ENCODE measurements at regions not wholly inside any gene's neighbourhood (a gene's known extent, or its start where the extent isn't known, plus 50 kb on each side); places are given as distances from the start of the nearest gene placed in this dataset.

- Histone ChIP-seq H3K9me3 (ENCODE audit: control insufficient read depth, insufficient read depth, low read length) (no peaks in the 10 kb centered on the region), H3K4me3 (ENCODE audit: low read depth, low read length) (no peak overlapping the region), H3K27me3 (ENCODE audit: control insufficient read depth, insufficient read depth, low read length) (no peaks in the 10 kb centered on the region), H3K27ac (ENCODE audit: low read depth, low read length) (no peak overlapping the region), H3K4me1 (ENCODE audit: control insufficient read depth, insufficient read depth, low read length) (peaks cover 7% of the 10 kb centered on the region; the same call in 1 of the 2 replicates), H3K36me3 (ENCODE audit: control insufficient read depth, insufficient read depth, low read length) (no peaks in the 10 kb centered on the region), H3K9ac (ENCODE audit: low read depth, low read length) (no peak overlapping the region)
Measured at GRCh38 chr7:42617071-42617765, 294.7 kb downstream of the C7orf25 start.

GRCh38 chr7:42614636-42615035, 297.2 kb downstream of the C7orf25 start:
- Histone ChIP-seq H3K9ac (ENCODE audit: low read depth, low read length) (no peak overlapping the region), H3K27me3 (ENCODE audit: control insufficient read depth, insufficient read depth, low read length) (no peaks in the 10 kb centered on the region), H3K4me3 (ENCODE audit: low read depth, low read length) (no peak overlapping the region), H3K9me3 (ENCODE audit: control insufficient read depth, insufficient read depth, low read length) (no peaks in the 10 kb centered on the region), H3K27ac (ENCODE audit: low read depth, low read length) (no peak overlapping the region), H3K4me1 (ENCODE audit: control insufficient read depth, insufficient read depth, low read length) (peaks cover 7% of the 10 kb centered on the region; the same call in 1 of the 2 replicates), H3K36me3 (ENCODE audit: control insufficient read depth, insufficient read depth, low read length) (no peaks in the 10 kb centered on the region)

- H3K36me3 ChIP-seq (ENCODE audit: control insufficient read depth, insufficient read depth, low read length), result no peaks in the 10 kb centered on the region
- no peak overlapping the region for H3K4me3 ChIP-seq (ENCODE audit: low read depth, low read length)
- no peak overlapping the region for H3K27ac ChIP-seq (ENCODE audit: low read depth, low read length)
- H3K9me3 ChIP-seq (ENCODE audit: control insufficient read depth, insufficient read depth, low read length), result no peaks in the 10 kb centered on the region
- no peak overlapping the region for H3K9ac ChIP-seq (ENCODE audit: low read depth, low read length)
- no peaks in the 10 kb centered on the region for H3K4me1 ChIP-seq (ENCODE audit: control insufficient read depth, insufficient read depth, low read length)
- no peaks in the 10 kb centered on the region for H3K27me3 ChIP-seq (ENCODE audit: control insufficient read depth, insufficient read depth, low read length)
Measured at GRCh38 chr7:42611961-42612360, 299.9 kb downstream of the C7orf25 start.

GRCh38 chr7:42611289-42611928, 300.5 kb downstream of the C7orf25 start:
- no peak overlapping the region for H3K27ac ChIP-seq (ENCODE audit: low read depth, low read length)
- H3K27me3 ChIP-seq (ENCODE audit: control insufficient read depth, insufficient read depth, low read length), result no peaks in the 10 kb centered on the region
- no peaks in the 10 kb centered on the region for H3K9me3 ChIP-seq (ENCODE audit: control insufficient read depth, insufficient read depth, low read length)
- no peak overlapping the region for H3K4me3 ChIP-seq (ENCODE audit: low read depth, low read length)
- no peaks in the 10 kb centered on the region for H3K4me1 ChIP-seq (ENCODE audit: control insufficient read depth, insufficient read depth, low read length)
- no peak overlapping the region for H3K9ac ChIP-seq (ENCODE audit: low read depth, low read length)
- H3K36me3 ChIP-seq (ENCODE audit: control insufficient read depth, insufficient read depth, low read length), result no peaks in the 10 kb centered on the region

- Histone ChIP-seq H3K27me3 (ENCODE audit: control insufficient read depth, insufficient read depth, low read length) (no peaks in the 10 kb centered on the region), H3K4me3 (ENCODE audit: low read depth, low read length) (no peak overlapping the region), H3K36me3 (ENCODE audit: control insufficient read depth, insufficient read depth, low read length) (no peaks in the 10 kb centered on the region), H3K9ac (ENCODE audit: low read depth, low read length) (no peak overlapping the region), H3K4me1 (ENCODE audit: control insufficient read depth, insufficient read depth, low read length) (no peaks in the 10 kb centered on the region), H3K27ac (ENCODE audit: low read depth, low read length) (no peak overlapping the region), H3K9me3 (ENCODE audit: control insufficient read depth, insufficient read depth, low read length) (no peaks in the 10 kb centered on the region)
Measured at GRCh38 chr7:42606193-42606905, 305.5 kb downstream of the C7orf25 start.

GRCh38 chr7:42605406-42606192, 306.3 kb downstream of the C7orf25 start:
- H3K4me3 ChIP-seq (ENCODE audit: low read depth, low read length), result no peak overlapping the region
- H3K4me1 ChIP-seq (ENCODE audit: control insufficient read depth, insufficient read depth, low read length), result no peaks in the 10 kb centered on the region
- no peaks in the 10 kb centered on the region for H3K9me3 ChIP-seq (ENCODE audit: control insufficient read depth, insufficient read depth, low read length)
- no peak overlapping the region for H3K9ac ChIP-seq (ENCODE audit: low read depth, low read length)
- no peaks in the 10 kb centered on the region for H3K27me3 ChIP-seq (ENCODE audit: control insufficient read depth, insufficient read depth, low read length)
- H3K36me3 ChIP-seq (ENCODE audit: control insufficient read depth, insufficient read depth, low read length), result no peaks in the 10 kb centered on the region
- no peak overlapping the region for H3K27ac ChIP-seq (ENCODE audit: low read depth, low read length)

- H3K4me1 ChIP-seq (ENCODE audit: control insufficient read depth, insufficient read depth, low read length), result no peaks in the 10 kb centered on the region
Measured at GRCh38 chr7:42603496-42603895, 308.4 kb downstream of the C7orf25 start.

GRCh38 chr7:42597300-42597699, 314.6 kb downstream of the C7orf25 start:
- Histone ChIP-seq H3K4me3 (ENCODE audit: low read depth, low read length) (no peak overlapping the region), H3K9me3 (ENCODE audit: control insufficient read depth, insufficient read depth, low read length) (no peaks in the 10 kb centered on the region), H3K36me3 (ENCODE audit: control insufficient read depth, insufficient read depth, low read length) (no peaks in the 10 kb centered on the region), H3K27ac (ENCODE audit: low read depth, low read length) (no peak overlapping the region), H3K27me3 (ENCODE audit: control insufficient read depth, insufficient read depth, low read length) (no peaks in the 10 kb centered on the region), H3K9ac (ENCODE audit: low read depth, low read length) (no peak overlapping the region), H3K4me1 (ENCODE audit: control insufficient read depth, insufficient read depth, low read length) (no peaks in the 10 kb centered on the region)

More at GRCh38 chr7:42603496-42603895, 308.4 kb downstream of the C7orf25 start:
- Histone ChIP-seq H3K9ac (ENCODE audit: low read depth, low read length) (no peak overlapping the region), H3K4me3 (ENCODE audit: low read depth, low read length) (no peak overlapping the region), H3K27ac (ENCODE audit: low read depth, low read length) (no peak overlapping the region), H3K27me3 (ENCODE audit: control insufficient read depth, insufficient read depth, low read length) (no peaks in the 10 kb centered on the region), H3K9me3 (ENCODE audit: control insufficient read depth, insufficient read depth, low read length) (no peaks in the 10 kb centered on the region), H3K36me3 (ENCODE audit: control insufficient read depth, insufficient read depth, low read length) (no peaks in the 10 kb centered on the region)

- Histone ChIP-seq H3K27me3 (ENCODE audit: control insufficient read depth, insufficient read depth, low read length) (no peaks in the 10 kb centered on the region), H3K36me3 (ENCODE audit: control insufficient read depth, insufficient read depth, low read length) (no peaks in the 10 kb centered on the region)
Measured at GRCh38 chr7:42596737-42597136, 315.1 kb downstream of the C7orf25 start.

GRCh38 chr7:42593860-42594259, 318.0 kb downstream of the C7orf25 start:
- Histone ChIP-seq H3K9me3 (ENCODE audit: control insufficient read depth, insufficient read depth, low read length) (no peaks in the 10 kb centered on the region; the same call in 1 of the 2 replicates), H3K27me3 (ENCODE audit: control insufficient read depth, insufficient read depth, low read length) (no peaks in the 10 kb centered on the region), H3K4me1 (ENCODE audit: control insufficient read depth, insufficient read depth, low read length) (no peaks in the 10 kb centered on the region), H3K9ac (ENCODE audit: low read depth, low read length) (no peak overlapping the region), H3K4me3 (ENCODE audit: low read depth, low read length) (no peak overlapping the region), H3K27ac (ENCODE audit: low read depth, low read length) (no peak overlapping the region), H3K36me3 (ENCODE audit: control insufficient read depth, insufficient read depth, low read length) (no peaks in the 10 kb centered on the region)

More at GRCh38 chr7:42596737-42597136, 315.1 kb downstream of the C7orf25 start:
- Histone ChIP-seq H3K9me3 (ENCODE audit: control insufficient read depth, insufficient read depth, low read length) (no peaks in the 10 kb centered on the region), H3K27ac (ENCODE audit: low read depth, low read length) (no peak overlapping the region), H3K9ac (ENCODE audit: low read depth, low read length) (no peak overlapping the region), H3K4me1 (ENCODE audit: control insufficient read depth, insufficient read depth, low read length) (no peaks in the 10 kb centered on the region), H3K4me3 (ENCODE audit: low read depth, low read length) (no peak overlapping the region)
